Sciatic nerve (tissue), 2 donors: ENCODE measurements at regions not wholly inside any gene's neighbourhood (a gene's known extent, or its start where the extent isn't known, plus 50 kb on each side); places are given as distances from the start of the nearest gene placed in this dataset.

Source experiments
- ATAC-seq: fragments of 200-7000 bp; cut with Tn5 transposase; one replicate; pipeline ENCODE4 v1.9.1; 2020; ENCODE audit warnings: mild to moderate bottlenecking, moderate library complexity
- DNase-seq: peaks from one replicate; pipeline ENCODE4 v3.0.0-alpha.2; 2020; ENCODE audit warnings: low spot score
- intact Hi-C: fragments of 100-400 bp; cut with DNase I; formaldehyde crosslinking; loops from one replicate; pipeline ENCODE4 v1.14.2; 2022
- donor health status: DM: no; HTN: no; CAD: no.
- donor health status: DM: no; HTN: no; CAD: no.

- ATAC-seq (no peak), DNase-seq (no peak)
- intact Hi-C loops = no loop called here
Observed at GRCh38 chr3:59107856-59108815, 58.3 kb upstream of the CFAP20DC start.

- ATAC-seq (no peak), DNase-seq (no peak)
- intact Hi-C loops = no loop called here
Observed at GRCh38 chr3:59106085-59106648, 56.3 kb upstream of the CFAP20DC start.

- intact Hi-C loops = no loop called here
- DNase-seq (no peak), ATAC-seq (no peak)
Observed at GRCh38 chr3:59103552-59103951, 53.7 kb upstream of the CFAP20DC start.

- DNase-seq (no peak), ATAC-seq (no peak)
- intact Hi-C loops = no loop called here
Observed at GRCh38 chr3:59101231-59101736, 51.5 kb upstream of the CFAP20DC start.
